Forelimb muscle (tissue), 1 donor: ENCODE measurements at regions not wholly inside any gene's neighbourhood (a gene's known extent, or its start where the extent isn't known, plus 50 kb on each side); places are given as distances from the start of the nearest gene placed in this dataset.
A peak's percentile ranks its signal among the peaks of the same experiment; 100 is the strongest.

Source experiments
- DNase-seq: peaks from one replicate; pipeline ENCODE4 v3.0.0-alpha.2; 2013; ENCODE audit warnings: low read depth

GRCh38 chr3:81974751-81975150 is 213.3 kb upstream of the GBE1 start:
- DNase-seq = no peak

GRCh38 chr3:81968658-81969057 is 207.2 kb upstream of the GBE1 start:
- no peak for DNase-seq

- DNase-seq = no peak
These were observed 205.9 kb upstream of the GBE1 start for GRCh38 chr3:81967393-81967792.

GRCh38 chr3:81965696-81966095 is 204.3 kb upstream of the GBE1 start:
- no peak for DNase-seq

- no peak for DNase-seq
These were observed 201.0 kb upstream of the GBE1 start for GRCh38 chr3:81962396-81962795.

GRCh38 chr3:81958972-81959640 is 197.7 kb upstream of the GBE1 start:
- no peak for DNase-seq

GRCh38 chr3:81955878-81956277 is 194.4 kb upstream of the GBE1 start:
- no peak for DNase-seq

GRCh38 chr3:81953111-81953510 is 191.7 kb upstream of the GBE1 start:
- no peak for DNase-seq

GRCh38 chr3:81952141-81952540 is 190.7 kb upstream of the GBE1 start:
- DNase-seq = no peak

- DNase-seq = no peak
These were observed 190.2 kb upstream of the GBE1 start for GRCh38 chr3:81951636-81952035.

- no peak for DNase-seq
These were observed 189.7 kb upstream of the GBE1 start for GRCh38 chr3:81951106-81951505.

- no peak for DNase-seq
These were observed 185.9 kb upstream of the GBE1 start for GRCh38 chr3:81947359-81947758.

- DNase-seq = no peak
These were observed 177.2 kb upstream of the GBE1 start for GRCh38 chr3:81938681-81939080.

GRCh38 chr3:81936817-81937216 is 175.4 kb upstream of the GBE1 start:
- DNase-seq = no peak

- DNase-seq = no peak
These were observed 171.2 kb upstream of the GBE1 start for GRCh38 chr3:81932681-81933080.

GRCh38 chr3:81931265-81932251 is 170.1 kb upstream of the GBE1 start:
- DNase-seq = no peak

- DNase-seq = no peak
These were observed 168.3 kb upstream of the GBE1 start for GRCh38 chr3:81929697-81930096.

GRCh38 chr3:81927811-81928210 is 166.4 kb upstream of the GBE1 start:
- no peak for DNase-seq

GRCh38 chr3:81925385-81925784 is 163.9 kb upstream of the GBE1 start:
- DNase-seq = no peak

GRCh38 chr3:81923038-81923437 is 161.6 kb upstream of the GBE1 start:
- no peak for DNase-seq

GRCh38 chr3:81922404-81922803 is 161.0 kb upstream of the GBE1 start:
- no peak for DNase-seq

- peak; percentile 62 for DNase-seq
These were observed 159.4 kb upstream of the GBE1 start for GRCh38 chr3:81920816-81921215.

- DNase-seq = no peak
These were observed 155.4 kb upstream of the GBE1 start for GRCh38 chr3:81916890-81917289.
